Right forelimb (tissue), 1 donor: ENCODE measurements at regions not wholly inside any gene's neighbourhood (a gene's known extent, or its start where the extent isn't known, plus 50 kb on each side); places are given as distances from the start of the nearest gene placed in this dataset.

Experiments used
- DNase-seq: peaks from one replicate; pipeline ENCODE4 v3.0.0-alpha.2; 2018

DNA sequence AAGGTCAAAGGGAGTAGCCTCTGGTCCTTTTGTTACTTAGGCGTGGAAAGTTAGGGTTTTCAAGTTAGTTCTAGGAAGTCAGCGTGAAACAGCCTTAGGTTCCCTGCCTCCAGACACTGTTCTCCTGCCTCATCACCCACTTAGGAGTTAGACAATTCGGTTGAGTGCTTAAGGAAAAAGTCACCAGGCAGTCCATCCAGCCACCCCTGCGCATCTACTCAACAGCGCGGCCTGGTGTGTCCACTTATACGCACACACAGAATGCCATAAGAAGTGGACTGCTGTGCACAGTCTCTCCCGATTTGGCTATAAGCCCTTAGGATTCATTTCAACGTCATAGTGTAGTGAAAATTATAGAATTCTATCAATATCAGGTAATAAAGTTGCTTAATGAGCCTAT lies 470.8 kb upstream of the TNP1 start:
- no peak for DNase-seq

DNA sequence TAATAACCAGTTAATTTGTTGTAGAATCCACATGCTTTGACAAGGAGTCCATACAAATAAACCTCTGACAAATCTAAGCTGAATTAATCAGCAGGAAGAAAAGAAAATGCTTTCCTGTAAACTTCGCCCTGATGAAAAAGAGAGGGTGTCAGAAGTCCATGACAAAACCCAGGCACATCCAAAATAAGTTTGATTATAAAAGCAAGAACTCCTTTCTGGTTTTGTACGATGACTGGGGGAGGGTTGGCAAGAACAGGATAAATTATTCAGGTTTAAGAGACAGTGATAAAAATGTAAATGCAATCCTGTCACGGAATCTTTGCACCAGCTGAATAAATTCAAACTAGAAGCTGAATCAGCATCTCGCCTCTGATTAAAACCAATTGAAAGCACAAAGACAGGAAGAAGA lies 469.2 kb upstream of the TNP1 start:
- DNase-seq = no peak

- DNase-seq = no peak
Observed at GRCh38 chr2:217328622-217328978, 468.7 kb upstream of the TNP1 start.

DNA sequence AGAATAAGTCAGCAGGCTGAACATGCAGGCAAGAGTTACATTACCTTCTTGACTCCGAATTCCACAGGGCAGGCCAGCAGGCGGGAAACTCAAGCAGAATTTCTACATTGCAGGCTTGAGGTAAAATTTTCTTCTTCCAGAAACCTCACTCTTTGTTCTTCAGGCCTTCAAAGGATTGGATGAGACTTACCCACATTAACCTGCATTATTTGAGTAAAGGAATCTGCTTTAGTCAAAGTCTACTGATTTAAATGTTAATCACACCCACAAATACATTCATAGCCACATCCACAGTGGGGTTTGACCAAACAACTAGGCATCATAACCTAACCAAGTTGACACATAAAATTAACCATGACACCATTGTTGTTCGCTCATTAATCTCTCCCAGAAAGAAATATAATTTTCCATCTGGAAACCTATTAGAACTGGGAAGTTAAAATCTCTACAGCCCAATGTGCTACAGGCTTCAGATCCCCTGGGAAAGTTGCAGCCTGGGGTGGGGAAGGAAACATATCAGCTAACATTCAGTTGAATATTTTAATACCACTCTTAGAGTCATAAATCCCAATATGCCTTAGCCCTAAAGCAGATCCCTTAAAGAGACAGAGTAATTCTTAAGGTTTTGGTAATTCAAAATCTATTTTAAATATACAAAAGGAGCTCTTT lies 468.2 kb upstream of the TNP1 start:
- DNase-seq = no peak

DNA sequence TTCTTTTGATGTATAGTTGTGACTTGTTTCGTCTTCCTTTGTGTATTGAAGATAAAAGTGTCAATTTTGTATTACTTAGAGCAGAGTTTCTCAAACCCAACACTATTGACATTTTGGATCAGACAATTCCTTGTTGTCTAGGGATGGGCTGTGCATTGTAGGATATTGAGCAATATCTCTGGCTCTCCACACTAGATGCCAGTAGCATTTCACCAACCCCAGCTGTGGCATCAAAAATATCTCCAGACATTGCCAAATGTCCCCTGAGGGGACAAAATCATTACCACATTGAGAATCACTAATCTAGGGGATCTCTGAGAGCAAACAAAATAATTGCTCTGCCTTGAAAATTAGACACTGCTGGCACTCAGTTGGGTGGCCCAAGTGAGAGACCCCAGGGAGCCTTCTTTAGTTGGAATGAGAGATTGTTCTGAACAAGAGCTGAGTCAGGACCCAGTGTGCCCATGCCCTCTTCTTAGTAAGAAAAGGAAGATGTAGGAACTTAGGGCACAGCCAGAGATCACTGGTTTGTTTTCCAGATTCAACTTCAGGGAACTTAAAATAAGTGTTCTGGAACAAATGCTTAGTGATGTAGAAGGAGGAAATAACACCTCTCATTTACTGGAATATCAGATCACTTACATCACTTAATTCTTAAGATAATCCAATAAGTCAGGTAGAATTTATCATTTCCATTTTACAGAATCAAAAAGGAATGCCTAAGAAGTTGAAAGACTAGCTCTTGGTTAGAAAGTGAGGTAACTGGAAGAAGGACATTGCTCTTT lies 466.6 kb upstream of the TNP1 start:
- no peak for DNase-seq

GRCh38 chr2:217325816-217326215 lies 466.0 kb upstream of the TNP1 start:
- no peak for DNase-seq

- DNase-seq = no peak
Observed at GRCh38 chr2:217325251-217325650, 465.4 kb upstream of the TNP1 start.

GRCh38 chr2:217316743-217317142 lies 456.9 kb upstream of the TNP1 start:
- DNase-seq = no peak

DNA sequence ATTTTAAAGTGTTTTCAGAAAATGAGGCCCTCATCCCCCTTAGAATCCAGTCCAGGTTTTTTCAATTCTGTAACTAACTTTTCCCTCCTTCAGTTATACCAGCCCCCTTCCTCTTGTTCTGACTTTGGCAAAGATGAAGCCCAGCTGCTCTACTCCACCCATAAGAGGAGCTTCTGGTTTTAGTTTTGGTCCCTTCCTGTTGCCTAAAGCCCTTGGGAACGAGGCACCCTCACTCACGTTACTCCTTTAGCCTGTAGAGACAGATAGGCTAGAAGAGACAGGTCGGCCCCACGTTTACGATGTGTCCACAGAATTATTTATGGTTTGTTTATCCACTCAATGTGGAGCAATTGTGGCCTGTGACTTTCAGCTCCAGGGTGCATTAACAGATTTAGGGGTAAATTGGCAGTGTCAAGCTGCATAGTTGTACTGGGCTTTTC lies 454.2 kb upstream of the TNP1 start:
- no peak for DNase-seq

GRCh38 chr2:217313386-217313785 lies 453.5 kb upstream of the TNP1 start:
- no peak for DNase-seq

DNA sequence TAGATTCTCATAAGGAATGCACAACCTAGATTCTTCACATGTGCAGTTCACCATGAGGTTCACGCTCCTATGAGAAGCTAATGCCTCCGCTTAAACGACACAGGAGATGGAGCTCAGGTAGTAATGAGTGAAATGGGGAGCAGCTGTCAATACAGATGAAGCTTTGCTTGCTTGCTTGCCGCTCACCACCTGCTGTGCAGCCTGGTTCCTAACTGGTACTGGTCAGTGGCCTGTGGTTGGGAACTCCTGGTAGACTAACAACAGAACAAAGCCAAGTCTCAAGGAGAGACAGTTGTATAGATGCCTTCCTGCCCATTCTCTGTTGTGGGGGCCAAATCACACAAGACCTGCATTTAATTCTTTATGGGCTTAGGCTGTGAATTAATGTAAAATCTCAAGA lies 449.2 kb upstream of the TNP1 start:
- no peak for DNase-seq

DNA sequence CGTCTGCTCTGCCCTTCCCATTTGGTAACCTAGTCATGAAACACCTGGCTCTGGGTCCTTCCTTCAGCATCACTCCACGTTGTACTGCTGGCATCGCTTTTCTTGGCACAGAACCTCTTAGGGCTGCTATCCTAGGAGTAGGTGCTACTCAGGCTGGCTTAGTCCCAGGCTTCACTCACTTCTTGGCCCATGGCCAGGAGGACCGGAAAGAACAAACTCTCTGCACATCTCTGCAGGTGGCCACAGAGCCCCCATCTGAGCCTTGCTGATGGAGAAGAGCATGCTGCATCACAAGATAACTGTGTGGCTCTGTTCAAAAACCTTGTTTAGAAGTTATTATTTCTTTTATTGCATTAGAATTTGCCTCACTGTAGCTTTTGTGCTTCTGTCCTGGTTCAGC lies 447.2 kb upstream of the TNP1 start:
- DNase-seq = no peak

GRCh38 chr2:217305882-217306281 lies 446.0 kb upstream of the TNP1 start:
- DNase-seq = no peak

GRCh38 chr2:217304582-217304981 lies 444.7 kb upstream of the TNP1 start:
- no peak for DNase-seq

DNA sequence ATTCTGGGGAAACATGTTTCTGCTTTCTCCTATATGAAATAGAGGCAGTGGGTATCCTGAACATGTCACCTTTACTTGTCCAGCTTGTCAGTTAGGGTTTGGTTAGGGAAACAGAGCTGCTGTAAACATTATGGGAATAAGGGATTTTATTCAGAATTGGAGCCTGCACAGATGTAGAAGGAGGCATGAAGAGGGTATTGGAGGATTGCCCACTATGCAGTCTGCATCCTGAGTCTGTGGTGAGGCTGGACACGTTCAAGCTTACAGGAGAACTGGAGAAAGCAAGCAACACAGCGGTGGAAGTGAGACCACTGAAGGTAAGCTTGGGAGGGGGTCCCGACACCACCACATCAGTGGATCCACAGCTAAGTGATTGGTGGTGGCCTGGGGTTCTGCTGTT lies 443.0 kb upstream of the TNP1 start:
- no peak for DNase-seq

- DNase-seq = no peak
Observed at GRCh38 chr2:217301142-217301925, 441.5 kb upstream of the TNP1 start.

DNA sequence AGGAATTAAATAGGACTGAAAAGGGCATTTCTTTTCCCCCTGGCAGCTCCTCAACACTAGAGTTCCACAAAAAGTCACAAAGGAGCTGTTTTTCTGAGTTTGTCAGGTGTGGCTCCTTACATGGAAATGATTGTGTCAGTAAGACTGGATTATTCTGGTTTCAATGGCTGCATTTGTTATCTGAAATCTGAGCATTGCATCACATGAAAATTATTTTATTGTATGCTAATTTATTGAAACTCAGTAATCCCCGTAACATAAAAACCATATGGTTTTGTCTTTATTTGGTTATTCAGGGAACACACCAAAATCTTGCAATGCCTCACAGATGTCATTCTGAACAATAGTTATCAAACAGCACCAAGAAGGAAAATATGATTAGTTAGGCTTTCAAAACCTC lies 439.7 kb upstream of the TNP1 start:
- DNase-seq = no peak

- DNase-seq = no peak
Observed at GRCh38 chr2:217297096-217297495, 437.2 kb upstream of the TNP1 start.

DNA sequence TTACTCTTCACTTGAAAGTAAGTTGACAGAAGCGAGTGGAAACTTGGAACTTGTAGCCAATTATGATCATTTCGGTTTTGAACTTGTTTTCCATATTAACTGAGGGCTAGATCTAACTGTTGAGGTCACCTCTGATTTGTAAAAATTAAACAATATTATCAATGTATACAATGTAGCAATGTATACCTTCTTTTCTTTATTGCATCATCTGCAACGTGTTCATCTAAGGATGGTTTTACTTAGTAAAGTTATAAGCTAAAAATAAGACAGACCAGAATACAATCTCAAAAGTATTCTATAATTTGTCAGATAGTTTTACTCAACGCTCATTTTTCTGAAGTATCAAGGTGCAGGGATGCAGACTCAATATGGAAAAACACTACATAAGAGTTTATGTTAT lies 435.0 kb upstream of the TNP1 start:
- DNase-seq = no peak

GRCh38 chr2:217294211-217294610 lies 434.3 kb upstream of the TNP1 start:
- DNase-seq = no peak

- DNase-seq = no peak
Observed at GRCh38 chr2:217293607-217294006, 433.7 kb upstream of the TNP1 start.

GRCh38 chr2:217293046-217293445 lies 433.2 kb upstream of the TNP1 start:
- DNase-seq = no peak

DNA sequence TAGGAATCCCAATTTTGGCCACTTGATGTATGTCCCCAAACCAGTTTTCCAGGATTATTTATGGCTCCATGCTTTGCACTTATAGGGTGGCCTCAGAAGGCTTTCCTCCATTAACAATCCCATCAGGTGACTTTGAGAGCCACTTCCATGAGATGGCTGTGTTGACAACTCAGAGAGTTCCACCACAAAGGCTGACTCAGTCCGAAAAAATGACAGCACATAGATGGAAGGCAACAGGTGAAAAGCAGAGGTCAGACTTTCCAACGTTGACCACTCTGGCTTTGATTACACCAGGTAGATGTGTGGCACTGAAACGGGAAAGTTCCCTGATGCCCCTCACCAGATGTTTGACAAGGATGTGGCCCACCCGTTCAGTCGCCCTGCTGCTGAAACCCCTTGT lies 431.4 kb upstream of the TNP1 start:
- DNase-seq = no peak

DNA sequence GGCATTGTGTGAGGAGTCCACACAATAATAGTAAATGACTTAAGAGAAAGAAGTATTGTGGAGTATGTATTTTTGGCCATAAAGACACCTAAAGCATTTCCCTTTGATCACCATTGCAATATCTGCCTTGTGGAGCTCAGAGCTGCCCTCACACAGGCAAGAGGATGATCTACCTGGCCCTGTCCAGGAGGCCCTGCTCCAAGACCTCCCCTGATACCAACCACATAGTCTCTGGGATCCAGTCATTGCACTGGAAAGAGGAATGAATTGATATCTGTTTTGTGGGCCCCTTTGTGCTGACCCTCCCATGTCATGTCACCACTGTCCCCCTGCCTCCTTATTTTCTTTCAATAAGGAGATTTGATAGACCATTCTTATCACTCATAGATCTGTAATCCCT lies 430.6 kb upstream of the TNP1 start:
- DNase-seq = no peak
